SU-DHL-6 (cell line): ENCODE measurements at regions not wholly inside any gene's neighbourhood (a gene's known extent, or its start where the extent isn't known, plus 50 kb on each side); places are given as distances from the start of the nearest gene placed in this dataset.

Source experiments
- H2AFZ ChIP-seq: fragments of 200-600 bp; sonication (generic); 2 replicates; pipeline ENCODE4 v1.6.1; 2014; ENCODE audit warnings: low read depth, mild to moderate bottlenecking, moderate library complexity, mixed read lengths, antibody characterized with exemption, low read length; ENCODE audit not compliant: severe bottlenecking
- H3F3A ChIP-seq: fragments of 200-600 bp; shearing (Covaris generic); 2 replicates; pipeline ENCODE4 v1.6.0; 2016; ENCODE audit warnings: antibody characterized with exemption, mild to moderate bottlenecking; ENCODE audit not compliant: insufficient read depth
- H3K27ac ChIP-seq: fragments of 200-600 bp; sonication (generic); 2 replicates; pipeline ENCODE4 v1.5.1; 2016; ENCODE audit warnings: low read depth, mild to moderate bottlenecking, low read length, moderate library complexity, mixed read lengths
- H3K27me3 ChIP-seq: fragments of 200-600 bp; sonication (generic), shearing (Covaris generic); 2 replicates; pipeline ENCODE4 v1.6.0; 2014; ENCODE audit warnings: mild to moderate bottlenecking, low read length
- H3K36me3 ChIP-seq: fragments of 200-600 bp; sonication (generic); 2 replicates; pipeline ENCODE4 v1.6.1; 2014; ENCODE audit warnings: mild to moderate bottlenecking, low read length, mixed read lengths
- H3K4me2 ChIP-seq: fragments of 300-600, 200-600 bp; shearing (Covaris generic), sonication (generic); 2 replicates; pipeline ENCODE4 v1.6.0; 2014; ENCODE audit warnings: low read length, low read depth, mild to moderate bottlenecking; ENCODE audit not compliant: poor library complexity, severe bottlenecking
- H3K4me3 ChIP-seq: fragments of 200-600 bp; sonication (generic); 2 replicates; pipeline ENCODE4 v1.5.1; 2014; ENCODE audit warnings: antibody characterized with exemption, low read length, mild to moderate bottlenecking, mixed read lengths; ENCODE audit not compliant: insufficient read depth, poor library complexity, severe bottlenecking
- H3K79me2 ChIP-seq: fragments of 200-600 bp; sonication (generic); 2 replicates; pipeline ENCODE4 v1.6.1; 2014; ENCODE audit warnings: mild to moderate bottlenecking, low read length, moderate library complexity; ENCODE audit not compliant: insufficient read depth
- H3K9ac ChIP-seq: fragments of 200-600 bp; sonication (generic); 2 replicates; pipeline ENCODE4 v1.7.0; 2014; ENCODE audit warnings: mild to moderate bottlenecking, low read length
- H3K9me2 ChIP-seq: fragments of 200-600 bp; sonication (generic); replicated peaks from 2 replicates; pipeline ENCODE4 v1.6.1; 2014; ENCODE audit warnings: low read length; ENCODE audit not compliant: insufficient read depth
- H3K9me3 ChIP-seq: fragments of 200-600 bp; sonication (generic); 2 replicates; pipeline ENCODE4 v1.6.1; 2014; ENCODE audit warnings: low read length, mixed read lengths; ENCODE audit not compliant: insufficient read depth
- H4K20me1 ChIP-seq: fragments of 200-600 bp; sonication (generic); 2 replicates; pipeline ENCODE4 v1.6.1; 2014; ENCODE audit warnings: low read depth, mild to moderate bottlenecking, antibody characterized with exemption, low read length, moderate library complexity, mixed read lengths
- CTCF ChIP-seq: fragments of 200-600 bp; sonication (generic); IDR thresholded peaks from one replicate; pipeline ENCODE4 v1.5.1; 2017; ENCODE audit warnings: antibody characterized with exemption, mild to moderate bottlenecking, low read length, moderate library complexity; ENCODE audit not compliant: insufficient read depth, poor library complexity, severe bottlenecking
- EZH2phosphoT487 ChIP-seq: fragments of 200-600 bp; sonication (generic), shearing (Covaris generic); conservative IDR thresholded peaks from 2 replicates; pipeline ENCODE4 v1.6.1; 2018; ENCODE audit warnings: mild to moderate bottlenecking, antibody characterized with exemption, low read length, moderate library complexity, mixed read lengths

GRCh38 chr4:115865736-115866135 lies 752.3 kb upstream of the NDST4 start:
- H3K36me3 ChIP-seq = no peaks in the 10 kb centered on the region
- H2AFZ ChIP-seq = peak overlapping the region; percentile 54
- no peaks in the 10 kb centered on the region for H3K9me2 ChIP-seq
- TF ChIP-seq EZH2phosphoT487 (no peak), CTCF (no peak)
- no peak overlapping the region for H3K27ac ChIP-seq
- no peaks in the 10 kb centered on the region for H3K9me3 ChIP-seq
- H4K20me1 ChIP-seq = no peaks in the 10 kb centered on the region
- no peak overlapping the region for H3K4me3 ChIP-seq
- H3K4me2 ChIP-seq = no peak overlapping the region
- H3K79me2 ChIP-seq = no peaks in the 10 kb centered on the region
- H3F3A ChIP-seq = no peaks in the 10 kb centered on the region
- H3K27me3 ChIP-seq = no peaks in the 10 kb centered on the region
- no peak overlapping the region for H3K9ac ChIP-seq

DNA sequence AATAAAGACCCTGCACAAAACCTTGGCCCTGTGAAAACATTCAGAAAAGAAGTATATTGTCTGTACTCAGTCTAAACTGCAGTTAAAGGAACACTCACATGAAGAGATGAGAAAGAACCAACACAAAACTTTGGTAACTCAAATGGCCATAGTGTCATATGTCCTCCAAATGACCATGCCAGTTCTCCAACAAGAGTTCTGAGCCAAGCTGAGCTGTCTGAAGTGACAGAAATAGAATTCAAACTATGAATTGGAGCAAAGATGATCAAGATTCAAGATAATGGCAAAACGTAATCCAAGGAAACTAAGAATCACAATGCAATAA lies 739.3 kb upstream of the NDST4 start:
- H3K4me2 ChIP-seq = no peak overlapping the region
- H3K9me2 ChIP-seq = no peaks in the 10 kb centered on the region
- H3K9ac ChIP-seq = no peak overlapping the region
- no peak overlapping the region for H3K4me3 ChIP-seq
- H3F3A ChIP-seq = no peaks in the 10 kb centered on the region
- H3K27me3 ChIP-seq = no peaks in the 10 kb centered on the region
- no peaks in the 10 kb centered on the region for H4K20me1 ChIP-seq
- no peaks in the 10 kb centered on the region for H3K36me3 ChIP-seq
- no peaks in the 10 kb centered on the region for H3K9me3 ChIP-seq
- no peak overlapping the region for H3K27ac ChIP-seq
- no peaks in the 10 kb centered on the region for H3K79me2 ChIP-seq
- TF ChIP-seq EZH2phosphoT487 (no peak), CTCF (no peak)
- H2AFZ ChIP-seq = peak overlapping the region; percentile 91

DNA sequence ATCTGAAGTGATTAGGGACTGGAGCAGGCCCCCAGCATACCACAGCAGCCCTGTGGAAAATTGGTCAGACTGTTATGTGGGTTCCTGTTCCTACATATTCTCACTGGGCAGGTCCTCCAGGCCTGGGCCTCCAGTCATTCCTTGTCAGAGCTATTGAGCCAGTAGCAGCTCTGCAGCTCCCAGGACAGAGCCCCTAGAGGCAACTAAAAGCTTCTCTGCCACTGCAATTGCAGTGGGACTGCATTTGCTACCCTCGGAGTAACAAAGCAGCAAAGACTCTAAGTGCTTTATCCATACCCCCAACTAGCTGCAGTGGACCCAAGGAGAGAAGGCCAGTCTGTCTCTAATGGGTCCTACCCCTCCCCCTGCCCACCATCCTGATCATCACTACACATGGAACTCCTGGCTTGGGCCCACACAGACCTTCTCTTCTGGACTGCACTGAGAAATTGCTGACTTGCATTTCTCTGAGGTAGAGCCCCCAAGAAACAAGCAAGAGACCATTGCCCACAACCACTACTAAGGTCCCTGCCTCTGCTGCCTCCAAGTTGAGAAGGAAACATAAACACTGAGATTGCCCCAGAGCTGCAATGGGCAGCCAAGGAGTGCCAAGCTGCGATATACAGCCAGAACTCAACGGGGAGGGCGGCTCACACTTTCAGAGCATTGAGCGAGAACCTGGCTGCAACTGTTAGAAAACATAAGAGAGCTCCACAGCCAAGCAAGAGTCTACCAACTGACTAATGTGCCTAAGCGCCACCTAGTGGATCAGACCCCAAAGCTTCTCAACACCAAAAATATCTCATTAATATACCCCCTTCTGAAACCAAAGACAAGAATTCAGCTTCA lies 738.7 kb upstream of the NDST4 start:
- Histone ChIP-seq H3K79me2 (no peaks in the 10 kb centered on the region), H3F3A (no peaks in the 10 kb centered on the region), H3K9me2 (no peaks in the 10 kb centered on the region), H4K20me1 (no peaks in the 10 kb centered on the region), H3K4me3 (no peak overlapping the region), H3K4me2 (peak overlapping the region; percentile 21), H3K36me3 (no peaks in the 10 kb centered on the region), H3K27ac (no peak overlapping the region), H3K9me3 (no peaks in the 10 kb centered on the region), H3K27me3 (no peaks in the 10 kb centered on the region), H2AFZ (peak overlapping the region; percentile 91), H3K9ac (no peak overlapping the region)
- TF ChIP-seq EZH2phosphoT487 (no peak), CTCF (peak; percentile 28)
